ENCODE measurements at regions not wholly inside any gene's neighbourhood (a gene's known extent, or its start where the extent isn't known, plus 50 kb on each side); places are given as distances from the start of the nearest gene placed in this dataset.

DNA sequence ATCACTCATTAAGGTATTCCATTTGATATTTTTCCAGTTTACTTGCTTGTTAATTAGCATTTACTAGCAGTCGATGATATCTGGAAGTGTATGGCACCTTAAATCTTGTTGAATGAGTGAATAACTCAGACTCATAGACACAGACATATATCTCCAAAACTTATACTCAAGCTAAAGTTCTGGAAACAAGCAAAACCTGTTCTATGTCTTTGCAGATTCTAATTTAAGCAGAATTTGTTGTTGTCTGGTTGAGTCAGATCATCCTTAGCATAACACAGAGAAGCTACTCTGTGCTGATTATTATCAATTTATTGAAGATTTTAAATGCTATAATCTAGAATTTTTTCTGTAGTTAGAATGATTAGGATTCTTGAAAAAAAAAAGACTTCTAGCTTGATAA, 296.2 kb downstream of the MDFIC start:
- H3K27me3 ChIP-seq (ENCODE audit: control insufficient read depth in 2 of 2, insufficient read depth in 2 of 2, low read length in 2 of 2) = no peaks in the 10 kb centered on the region
- CTCF ChIA-PET (ENCODE audit: low intra/inter-chr PET ratio) = no interaction called here
- H4K20me1 ChIP-seq (replicated peaks; ENCODE audit: control insufficient read depth, insufficient read depth, low read length) = no peaks in the 10 kb centered on the region
- H3K27ac ChIP-seq (ENCODE audit: extremely low read depth, low read depth, low read length) = no peak overlapping the region
- TF ChIP-seq, protein P1, sequence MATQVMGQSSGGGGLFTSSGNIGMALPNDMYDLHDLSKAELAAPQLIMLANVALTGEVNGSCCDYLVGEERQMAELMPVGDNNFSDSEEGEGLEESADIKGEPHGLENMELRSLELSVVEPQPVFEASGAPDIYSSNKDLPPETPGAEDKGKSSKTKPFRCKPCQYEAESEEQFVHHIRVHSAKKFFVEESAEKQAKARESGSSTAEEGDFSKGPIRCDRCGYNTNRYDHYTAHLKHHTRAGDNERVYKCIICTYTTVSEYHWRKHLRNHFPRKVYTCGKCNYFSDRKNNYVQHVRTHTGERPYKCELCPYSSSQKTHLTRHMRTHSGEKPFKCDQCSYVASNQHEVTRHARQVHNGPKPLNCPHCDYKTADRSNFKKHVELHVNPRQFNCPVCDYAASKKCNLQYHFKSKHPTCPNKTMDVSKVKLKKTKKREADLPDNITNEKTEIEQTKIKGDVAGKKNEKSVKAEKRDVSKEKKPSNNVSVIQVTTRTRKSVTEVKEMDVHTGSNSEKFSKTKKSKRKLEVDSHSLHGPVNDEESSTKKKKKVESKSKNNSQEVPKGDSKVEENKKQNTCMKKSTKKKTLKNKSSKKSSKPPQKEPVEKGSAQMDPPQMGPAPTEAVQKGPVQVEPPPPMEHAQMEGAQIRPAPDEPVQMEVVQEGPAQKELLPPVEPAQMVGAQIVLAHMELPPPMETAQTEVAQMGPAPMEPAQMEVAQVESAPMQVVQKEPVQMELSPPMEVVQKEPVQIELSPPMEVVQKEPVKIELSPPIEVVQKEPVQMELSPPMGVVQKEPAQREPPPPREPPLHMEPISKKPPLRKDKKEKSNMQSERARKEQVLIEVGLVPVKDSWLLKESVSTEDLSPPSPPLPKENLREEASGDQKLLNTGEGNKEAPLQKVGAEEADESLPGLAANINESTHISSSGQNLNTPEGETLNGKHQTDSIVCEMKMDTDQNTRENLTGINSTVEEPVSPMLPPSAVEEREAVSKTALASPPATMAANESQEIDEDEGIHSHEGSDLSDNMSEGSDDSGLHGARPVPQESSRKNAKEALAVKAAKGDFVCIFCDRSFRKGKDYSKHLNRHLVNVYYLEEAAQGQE (IDR thresholded peaks at IDR 0.05; ENCODE audit: borderline replicate concordance) = no peak
- TF ChIP-seq, protein P1 (CRISPR knock-in tag; IDR thresholded peaks at IDR 0.05; ENCODE audit: low read depth) = no peak
- TF ChIP-seq ZNF77 (CRISPR knock-in tag; IDR thresholded peaks at IDR 0.05) = no peak
- no peak overlapping the region for H3K4me3 ChIP-seq
- no peak for DNase-seq (ENCODE audit: extremely low read depth in 1 of 4, low spot score in 3 of 4)
- H3K9me1 ChIP-seq (ENCODE audit: control insufficient read depth, insufficient read depth, low read length) = no peaks in the 10 kb centered on the region
- no peak for FAIRE-seq
- intact Hi-C loops (cut with micrococcal nuclease) (no loop called here), in situ Hi-C loops (cut with MboI) (no loop called here)
- no peaks in the 10 kb centered on the region for H3K9me3 ChIP-seq (replicated peaks; ENCODE audit: control insufficient read depth, insufficient read depth, low read depth, low read length)
- 0% methylated on average over 1 of the region's 1 CpG for WGBS (ENCODE audit: insufficient coverage, low coverage, missing lambda C conversion rate)
- H3K4me2 ChIP-seq (ENCODE audit: insufficient read depth, low read length) = no peak overlapping the region
- no peaks in the 10 kb centered on the region for H3K79me2 ChIP-seq (ENCODE audit: control insufficient read depth, insufficient read depth, low read length)
- BruUV-seq (replicated peaks) = no TSS peak
- H3K9ac ChIP-seq (ENCODE audit: insufficient read depth in 1 of 2, low read depth in 2 of 2, low read length in 2 of 2) = no peak overlapping the region
- H3K4me1 ChIP-seq (replicated peaks in 1 of 2; ENCODE audit: control insufficient read depth in 2 of 2, insufficient read depth in 2 of 2, low read length in 2 of 2) = no peaks in the 10 kb centered on the region
- POLR2A ChIA-PET = no interaction called here
- no peaks in the 10 kb centered on the region for H3K36me3 ChIP-seq (ENCODE audit: control insufficient read depth, insufficient read depth, low read length)
- H2AFZ ChIP-seq (ENCODE audit: low read depth, low read length) = no peak overlapping the region
- no peak for ATAC-seq
